Loucy (cell line): ENCODE measurements at regions not wholly inside any gene's neighbourhood (a gene's known extent, or its start where the extent isn't known, plus 50 kb on each side); places are given as distances from the start of the nearest gene placed in this dataset.

Experiments
- H2AFZ ChIP-seq: fragments of 200-600 bp; sonication (generic); 2 replicates; pipeline ENCODE4 v1.6.0; 2016; ENCODE audit warnings: antibody characterized with exemption, mild to moderate bottlenecking, low read length, moderate library complexity
- H3F3A ChIP-seq: fragments of 200-600 bp; 2 replicates; pipeline ENCODE4 v1.6.0; 2016; ENCODE audit warnings: antibody characterized with exemption, low read depth, mild to moderate bottlenecking
- H3K27me3 ChIP-seq: fragments of 200-600 bp; sonication (generic); 2 replicates; pipeline ENCODE4 v1.6.1; 2014; ENCODE audit warnings: low read length, mild to moderate bottlenecking; ENCODE audit not compliant: insufficient read depth, poor library complexity, severe bottlenecking
- H3K36me3 ChIP-seq: fragments of 200-600 bp; sonication (generic); 2 replicates; pipeline ENCODE4 v1.6.1; 2016; ENCODE audit warnings: low read length; ENCODE audit not compliant: insufficient read depth
- H3K4me1 ChIP-seq: fragments of 200-600 bp; sonication (generic); 2 replicates; pipeline ENCODE4 v1.5.1; 2014; ENCODE audit warnings: low read length, mild to moderate bottlenecking; ENCODE audit not compliant: insufficient read depth, poor library complexity, severe bottlenecking
- H3K4me2 ChIP-seq: fragments of 200-600 bp; sonication (generic); 2 replicates; pipeline ENCODE4 v1.6.0; 2014; ENCODE audit warnings: antibody characterized with exemption, low read length, low read depth, mild to moderate bottlenecking; ENCODE audit not compliant: poor library complexity, severe bottlenecking
- H3K4me3 ChIP-seq: fragments of 200-600 bp; sonication (generic); 2 replicates; pipeline ENCODE4 v1.5.1; 2014; ENCODE audit warnings: low read length, mild to moderate bottlenecking, mixed read lengths; ENCODE audit not compliant: poor library complexity, severe bottlenecking
- H3K79me2 ChIP-seq: fragments of 200-600 bp; sonication (generic); 2 replicates; pipeline ENCODE4 v1.6.1; 2014; ENCODE audit warnings: low read length; ENCODE audit not compliant: insufficient read depth
- H3K9ac ChIP-seq: fragments of 200-600 bp; sonication (generic); 2 replicates; pipeline ENCODE4 v1.6.0; 2014; ENCODE audit warnings: mild to moderate bottlenecking, low read depth, low read length, moderate library complexity; ENCODE audit not compliant: poor library complexity, severe bottlenecking
- H3K9me2 ChIP-seq: fragments of 200-600 bp; sonication (generic); replicated peaks from 2 replicates; pipeline ENCODE4 v1.6.1; 2016; ENCODE audit warnings: low read depth, low read length, mixed read lengths
- H3K9me3 ChIP-seq: fragments of 200-600 bp; sonication (generic); 2 replicates; pipeline ENCODE4 v1.6.1; 2014; ENCODE audit warnings: mild to moderate bottlenecking, antibody characterized with exemption, low read length, low read depth; ENCODE audit not compliant: insufficient read depth
- H4K20me1 ChIP-seq: fragments of 200-600 bp; sonication (generic); 2 replicates; pipeline ENCODE4 v1.6.0; 2014; ENCODE audit warnings: antibody characterized with exemption, low read length, mild to moderate bottlenecking; ENCODE audit not compliant: insufficient read depth, poor library complexity, severe bottlenecking
- EZH2phosphoT487 ChIP-seq: fragments of 200-600 bp; IDR thresholded peaks from 2 replicates; pipeline ENCODE4 v1.6.1; 2018; ENCODE audit warnings: antibody characterized with exemption, mild to moderate bottlenecking, moderate library complexity, borderline replicate concordance
- TF ChIP-seq, protein P1 (sequence below): fragments of 200-600 bp; sonication (generic); conservative IDR thresholded peaks from 2 replicates; pipeline ENCODE4 v1.5.1; 2014; ENCODE audit warnings: mild to moderate bottlenecking, antibody characterized with exemption, low read length

DNA sequence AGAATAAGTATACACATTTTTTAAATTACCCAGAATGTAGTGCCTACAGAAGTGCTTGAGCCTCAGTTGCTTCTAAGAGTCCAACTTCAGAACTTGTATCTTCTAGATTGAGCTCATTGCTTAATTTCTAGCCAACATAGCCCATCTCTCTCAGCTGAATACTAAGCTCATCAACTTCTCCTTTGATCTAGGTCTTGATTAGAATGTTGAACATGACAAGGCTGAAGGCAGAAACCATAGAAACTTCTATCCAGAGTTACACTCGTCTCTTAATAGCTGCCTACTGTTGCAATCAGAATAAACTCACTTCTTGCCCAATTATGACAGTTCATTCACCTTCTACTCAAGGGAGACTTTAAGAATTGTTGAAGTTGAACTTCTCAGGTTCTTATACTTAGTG lies 327.3 kb upstream of the THBS1 start:
- TF ChIP-seq EZH2phosphoT487, result no peak
- TF ChIP-seq, protein P1, sequence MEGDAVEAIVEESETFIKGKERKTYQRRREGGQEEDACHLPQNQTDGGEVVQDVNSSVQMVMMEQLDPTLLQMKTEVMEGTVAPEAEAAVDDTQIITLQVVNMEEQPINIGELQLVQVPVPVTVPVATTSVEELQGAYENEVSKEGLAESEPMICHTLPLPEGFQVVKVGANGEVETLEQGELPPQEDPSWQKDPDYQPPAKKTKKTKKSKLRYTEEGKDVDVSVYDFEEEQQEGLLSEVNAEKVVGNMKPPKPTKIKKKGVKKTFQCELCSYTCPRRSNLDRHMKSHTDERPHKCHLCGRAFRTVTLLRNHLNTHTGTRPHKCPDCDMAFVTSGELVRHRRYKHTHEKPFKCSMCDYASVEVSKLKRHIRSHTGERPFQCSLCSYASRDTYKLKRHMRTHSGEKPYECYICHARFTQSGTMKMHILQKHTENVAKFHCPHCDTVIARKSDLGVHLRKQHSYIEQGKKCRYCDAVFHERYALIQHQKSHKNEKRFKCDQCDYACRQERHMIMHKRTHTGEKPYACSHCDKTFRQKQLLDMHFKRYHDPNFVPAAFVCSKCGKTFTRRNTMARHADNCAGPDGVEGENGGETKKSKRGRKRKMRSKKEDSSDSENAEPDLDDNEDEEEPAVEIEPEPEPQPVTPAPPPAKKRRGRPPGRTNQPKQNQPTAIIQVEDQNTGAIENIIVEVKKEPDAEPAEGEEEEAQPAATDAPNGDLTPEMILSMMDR, result no peak
- H3K27me3 ChIP-seq, result no peaks in the 10 kb centered on the region
- H4K20me1 ChIP-seq, result no peaks in the 10 kb centered on the region
- H3K9ac ChIP-seq, result no peak overlapping the region
- peaks cover 23% of the 10 kb centered on the region for H3K4me1 ChIP-seq
- no peaks in the 10 kb centered on the region for H3K36me3 ChIP-seq
- H3F3A ChIP-seq, result no peaks in the 10 kb centered on the region
- no peak overlapping the region for H3K4me2 ChIP-seq
- H3K9me2 ChIP-seq, result no peaks in the 10 kb centered on the region
- H3K79me2 ChIP-seq, result no peaks in the 10 kb centered on the region
- no peaks in the 10 kb centered on the region for H3K9me3 ChIP-seq
- H2AFZ ChIP-seq, result no peak overlapping the region
- no peak overlapping the region for H3K4me3 ChIP-seq

- no peaks in the 10 kb centered on the region for H4K20me1 ChIP-seq
- H3K4me2 ChIP-seq, result no peak overlapping the region
- H3K9ac ChIP-seq, result no peak overlapping the region
- H3K4me3 ChIP-seq, result no peak overlapping the region
- no peaks in the 10 kb centered on the region for H3K9me2 ChIP-seq
- H3K36me3 ChIP-seq, result no peaks in the 10 kb centered on the region
- no peaks in the 10 kb centered on the region for H3K9me3 ChIP-seq
- no peaks in the 10 kb centered on the region for H3F3A ChIP-seq
- no peaks in the 10 kb centered on the region for H3K27me3 ChIP-seq
- H3K79me2 ChIP-seq, result no peaks in the 10 kb centered on the region
- no peak overlapping the region for H2AFZ ChIP-seq
- peaks cover 23% of the 10 kb centered on the region for H3K4me1 ChIP-seq
- TF ChIP-seq EZH2phosphoT487, result no peak
- TF ChIP-seq, protein P1, result no peak
Observed at GRCh38 chr15:39254181-39254580, 326.7 kb upstream of the THBS1 start.

- H3K4me3 ChIP-seq, result no peak overlapping the region
- TF ChIP-seq, protein P1, result no peak
- TF ChIP-seq EZH2phosphoT487, result no peak
Observed at GRCh38 chr15:39255760-39256159, 325.1 kb upstream of the THBS1 start.

More at GRCh38 chr15:39255760-39256159, 325.1 kb upstream of the THBS1 start:
- no peaks in the 10 kb centered on the region for H3F3A ChIP-seq
- no peak overlapping the region for H3K9ac ChIP-seq
- no peaks in the 10 kb centered on the region for H3K79me2 ChIP-seq
- H3K4me1 ChIP-seq, result peaks cover 21% of the 10 kb centered on the region
- no peaks in the 10 kb centered on the region for H3K9me2 ChIP-seq
- no peaks in the 10 kb centered on the region for H4K20me1 ChIP-seq
- H3K27me3 ChIP-seq, result no peaks in the 10 kb centered on the region
- H3K9me3 ChIP-seq, result no peaks in the 10 kb centered on the region
- no peak overlapping the region for H3K4me2 ChIP-seq
- no peaks in the 10 kb centered on the region for H3K36me3 ChIP-seq
- no peak overlapping the region for H2AFZ ChIP-seq
